ENCODE measurements at regions not wholly inside any gene's neighbourhood (a gene's known extent, or its start where the extent isn't known, plus 50 kb on each side); places are given as distances from the start of the nearest gene placed in this dataset.
"Not testable (repeated sequence)": the region's sequence is repeated elsewhere in the genome, so short reads cannot be mapped to it uniquely, and the experiment has no call there.

- H3K4me3 ChIP-seq (ENCODE audit: control insufficient read depth, low read depth, low read length), result no peak overlapping the region
- no peak for TF ChIP-seq CTCF (conservative IDR thresholded peaks at IDR 0.05; ENCODE audit: control insufficient read depth, insufficient read depth, low read depth, low read length)
- DNase-seq (ENCODE audit: low read depth), result peak; percentile 87
These were observed 316.7 kb upstream of the DIPK2B start for GRCh38 chrX:45517090-45517973.

GRCh38 chrX:45515262-45516215 is 314.9 kb upstream of the DIPK2B start:
- DNase-seq (ENCODE audit: low read depth), result peak; percentile 97
- TF ChIP-seq CTCF (conservative IDR thresholded peaks at IDR 0.05; ENCODE audit: control insufficient read depth, insufficient read depth, low read depth, low read length), result peak; percentile 79

GRCh38 chrX:45513042-45513441 is 312.4 kb upstream of the DIPK2B start:
- H3K4me3 ChIP-seq (ENCODE audit: control insufficient read depth, low read depth, low read length), result no peak overlapping the region
- no peak for DNase-seq (ENCODE audit: low read depth)
- no peak for TF ChIP-seq CTCF (conservative IDR thresholded peaks at IDR 0.05; ENCODE audit: control insufficient read depth, insufficient read depth, low read depth, low read length)

More at GRCh38 chrX:45515262-45516215, 314.9 kb upstream of the DIPK2B start:
- no peak overlapping the region for H3K4me3 ChIP-seq (ENCODE audit: control insufficient read depth, low read depth, low read length)

- no peak for TF ChIP-seq CTCF (conservative IDR thresholded peaks at IDR 0.05; ENCODE audit: control insufficient read depth, insufficient read depth, low read depth, low read length)
- no peak overlapping the region for H3K4me3 ChIP-seq (ENCODE audit: control insufficient read depth, low read depth, low read length)
- DNase-seq (ENCODE audit: low read depth), result peak; percentile 83
These were observed 307.8 kb upstream of the DIPK2B start for GRCh38 chrX:45508454-45508853.

- no peak for TF ChIP-seq CTCF (conservative IDR thresholded peaks at IDR 0.05; ENCODE audit: control insufficient read depth, insufficient read depth, low read depth, low read length)
- no peak for DNase-seq (ENCODE audit: low read depth)
- no peak overlapping the region for H3K4me3 ChIP-seq (ENCODE audit: control insufficient read depth, low read depth, low read length)
These were observed 305.6 kb upstream of the DIPK2B start for GRCh38 chrX:45506149-45506730.

- no peak overlapping the region for H3K4me3 ChIP-seq (ENCODE audit: control insufficient read depth, low read depth, low read length)
- peak; percentile 85 for DNase-seq (ENCODE audit: low read depth)
- TF ChIP-seq CTCF (conservative IDR thresholded peaks at IDR 0.05; ENCODE audit: control insufficient read depth, insufficient read depth, low read depth, low read length), result no peak
These were observed 304.5 kb upstream of the DIPK2B start for GRCh38 chrX:45505214-45505613.

- DNase-seq (ENCODE audit: low read depth); H3K4me3 ChIP-seq (ENCODE audit: control insufficient read depth, low read depth, low read length): not testable (repeated sequence)
These were observed 303.2 kb upstream of the DIPK2B start for GRCh38 chrX:45503787-45504362.
